ENCODE measurements at regions not wholly inside any gene's neighbourhood (a gene's known extent, or its start where the extent isn't known, plus 50 kb on each side); places are given as distances from the start of the nearest gene placed in this dataset.

DNA sequence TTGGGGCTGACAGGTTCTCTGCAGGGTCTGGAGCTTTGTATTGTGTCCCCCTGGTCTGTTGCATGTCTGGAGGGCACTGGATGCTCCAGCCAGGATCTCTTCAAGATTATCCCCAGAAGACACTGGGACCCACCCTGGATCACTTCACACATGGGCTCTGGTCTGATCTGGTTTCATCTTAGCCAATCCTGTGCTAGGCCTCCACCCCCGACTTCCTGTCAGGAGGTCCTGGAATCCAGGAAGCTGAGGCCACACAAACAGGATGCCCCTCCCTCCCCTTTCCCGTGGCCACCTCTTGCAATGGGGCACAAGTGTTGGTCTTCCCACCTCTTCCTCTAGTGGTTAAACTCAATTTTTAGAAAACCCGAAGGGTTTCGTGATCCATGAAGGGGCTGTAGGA lies 242.6 kb upstream of the MVB12B start:
- peaks cover 64% of the 10 kb centered on the region for H3K27me3 Mint-ChIP-seq (ENCODE audit: unreplicated experiment)
- no peaks in the 10 kb centered on the region for H3K36me3 Mint-ChIP-seq (ENCODE audit: insufficient read depth, unreplicated experiment)
- H3K4me1 Mint-ChIP-seq (ENCODE audit: low read depth, unreplicated experiment), result no peaks in the 10 kb centered on the region
- intact Hi-C loops (cut with micrococcal nuclease; ENCODE audit: unreplicated experiment), result no loop called here
- peaks cover 3% of the 10 kb centered on the region for H3K9me3 Mint-ChIP-seq (ENCODE audit: low read depth, unreplicated experiment)
- no peak overlapping the region for H3K4me3 Mint-ChIP-seq (ENCODE audit: low read depth, unreplicated experiment)
- H3K27ac Mint-ChIP-seq (ENCODE audit: unreplicated experiment), result no peak overlapping the region
- no peak for DNase-seq
- CTCF ChIA-PET, result no interaction called here
- TF ChIP-seq, protein P1, sequence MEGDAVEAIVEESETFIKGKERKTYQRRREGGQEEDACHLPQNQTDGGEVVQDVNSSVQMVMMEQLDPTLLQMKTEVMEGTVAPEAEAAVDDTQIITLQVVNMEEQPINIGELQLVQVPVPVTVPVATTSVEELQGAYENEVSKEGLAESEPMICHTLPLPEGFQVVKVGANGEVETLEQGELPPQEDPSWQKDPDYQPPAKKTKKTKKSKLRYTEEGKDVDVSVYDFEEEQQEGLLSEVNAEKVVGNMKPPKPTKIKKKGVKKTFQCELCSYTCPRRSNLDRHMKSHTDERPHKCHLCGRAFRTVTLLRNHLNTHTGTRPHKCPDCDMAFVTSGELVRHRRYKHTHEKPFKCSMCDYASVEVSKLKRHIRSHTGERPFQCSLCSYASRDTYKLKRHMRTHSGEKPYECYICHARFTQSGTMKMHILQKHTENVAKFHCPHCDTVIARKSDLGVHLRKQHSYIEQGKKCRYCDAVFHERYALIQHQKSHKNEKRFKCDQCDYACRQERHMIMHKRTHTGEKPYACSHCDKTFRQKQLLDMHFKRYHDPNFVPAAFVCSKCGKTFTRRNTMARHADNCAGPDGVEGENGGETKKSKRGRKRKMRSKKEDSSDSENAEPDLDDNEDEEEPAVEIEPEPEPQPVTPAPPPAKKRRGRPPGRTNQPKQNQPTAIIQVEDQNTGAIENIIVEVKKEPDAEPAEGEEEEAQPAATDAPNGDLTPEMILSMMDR (IDR thresholded peaks at IDR 0.05; ENCODE audit: unreplicated experiment), result no peak
- no TSS peak for BruUV-seq (replicated peaks)

DNA sequence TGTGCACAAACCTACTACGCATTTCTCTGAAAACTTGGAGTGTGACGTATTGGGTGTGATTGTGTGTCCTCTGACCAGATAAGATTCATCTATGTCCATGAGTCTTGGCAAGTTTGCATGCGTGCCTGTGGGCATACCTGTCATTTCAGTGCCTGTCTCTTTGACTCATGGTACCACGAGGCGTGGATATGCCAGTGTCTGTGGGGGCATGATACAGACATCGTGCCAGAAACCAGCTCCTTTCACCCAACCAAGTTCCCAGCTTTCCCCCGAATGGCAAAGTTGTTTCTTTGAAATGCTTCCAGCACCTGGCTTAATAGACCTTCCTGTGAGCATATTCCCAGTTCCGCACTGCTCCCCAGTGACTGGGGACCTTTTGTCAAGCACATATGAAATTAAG lies 241.9 kb upstream of the MVB12B start:
- intact Hi-C loops (cut with micrococcal nuclease; ENCODE audit: unreplicated experiment), result no loop called here
- TF ChIP-seq, protein P1 (IDR thresholded peaks at IDR 0.05; ENCODE audit: unreplicated experiment), result no peak
- Mint-ChIP-seq H3K27me3 (ENCODE audit: unreplicated experiment) (peaks cover 64% of the 10 kb centered on the region), H3K36me3 (ENCODE audit: insufficient read depth, unreplicated experiment) (no peaks in the 10 kb centered on the region), H3K9me3 (ENCODE audit: low read depth, unreplicated experiment) (peaks cover 3% of the 10 kb centered on the region), H3K4me3 (ENCODE audit: low read depth, unreplicated experiment) (no peak overlapping the region), H3K4me1 (ENCODE audit: low read depth, unreplicated experiment) (no peaks in the 10 kb centered on the region), H3K27ac (ENCODE audit: unreplicated experiment) (no peak overlapping the region)
- no TSS peak for BruUV-seq (replicated peaks)
- DNase-seq, result no peak
- CTCF ChIA-PET, result no interaction called here

DNA sequence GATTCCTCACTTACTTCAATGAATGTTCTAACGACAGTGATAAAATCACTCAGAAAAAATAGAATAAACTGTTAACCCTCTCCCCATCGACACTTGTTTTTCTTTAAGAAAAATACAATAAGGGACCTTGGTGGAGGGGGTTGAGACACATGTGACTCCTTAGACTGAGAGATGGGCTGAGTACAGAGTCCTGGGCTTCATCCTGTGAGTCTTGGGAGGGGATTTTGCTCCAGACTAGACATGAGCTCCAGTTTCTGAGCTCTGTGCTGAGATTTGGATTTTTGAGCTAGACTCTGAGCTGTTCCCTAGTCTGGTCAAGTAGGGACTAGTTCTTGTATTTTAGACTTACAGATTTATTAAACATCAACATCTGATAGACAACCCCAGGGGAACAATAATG lies 241.5 kb upstream of the MVB12B start:
- TF ChIP-seq, protein P1 (IDR thresholded peaks at IDR 0.05; ENCODE audit: unreplicated experiment), result no peak
- intact Hi-C loops (cut with micrococcal nuclease; ENCODE audit: unreplicated experiment), result no loop called here
- no peak for DNase-seq
- BruUV-seq (replicated peaks), result no TSS peak
- Mint-ChIP-seq H3K4me1 (ENCODE audit: low read depth, unreplicated experiment) (no peaks in the 10 kb centered on the region), H3K4me3 (ENCODE audit: low read depth, unreplicated experiment) (no peak overlapping the region), H3K9me3 (ENCODE audit: low read depth, unreplicated experiment) (peaks cover 3% of the 10 kb centered on the region), H3K36me3 (ENCODE audit: insufficient read depth, unreplicated experiment) (no peaks in the 10 kb centered on the region), H3K27ac (ENCODE audit: unreplicated experiment) (no peak overlapping the region), H3K27me3 (ENCODE audit: unreplicated experiment) (peaks cover 64% of the 10 kb centered on the region)
- CTCF ChIA-PET, result interaction anchor here (0.6 kb wide), 1 partner anchor 1363 kb away, joined by 4 read pairs; no protein-coding TSS in a partner anchor

DNA sequence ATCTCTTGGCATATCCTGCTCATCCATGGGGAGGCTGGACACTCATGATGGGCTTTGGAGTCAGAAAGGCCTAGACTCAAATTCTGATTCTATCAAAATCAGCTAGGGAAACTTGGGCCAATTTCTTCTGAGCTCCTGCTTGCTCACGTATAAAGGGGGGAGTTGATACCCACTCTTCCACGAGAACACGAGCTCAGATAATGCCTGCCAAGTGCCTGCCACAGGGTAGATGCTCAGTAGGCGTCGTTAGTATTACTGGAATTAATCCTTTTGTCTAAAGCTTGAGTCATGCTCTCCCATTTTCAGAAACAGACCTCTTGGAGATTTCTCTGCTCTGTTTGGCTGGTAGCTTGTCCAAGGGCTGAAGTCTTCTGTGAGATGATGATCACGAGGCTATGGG lies 238.3 kb upstream of the MVB12B start:
- intact Hi-C loops (cut with micrococcal nuclease; ENCODE audit: unreplicated experiment), result no loop called here
- DNase-seq, result no peak
- Mint-ChIP-seq H3K27me3 (ENCODE audit: unreplicated experiment) (peaks cover 68% of the 10 kb centered on the region), H3K27ac (ENCODE audit: unreplicated experiment) (no peak overlapping the region), H3K36me3 (ENCODE audit: insufficient read depth, unreplicated experiment) (peaks cover 5% of the 10 kb centered on the region), H3K4me1 (ENCODE audit: low read depth, unreplicated experiment) (no peaks in the 10 kb centered on the region), H3K9me3 (ENCODE audit: low read depth, unreplicated experiment) (peaks cover 3% of the 10 kb centered on the region), H3K4me3 (ENCODE audit: low read depth, unreplicated experiment) (no peak overlapping the region)
- BruUV-seq (replicated peaks), result no TSS peak
- CTCF ChIA-PET, result no interaction called here
- TF ChIP-seq, protein P1 (IDR thresholded peaks at IDR 0.05; ENCODE audit: unreplicated experiment), result no peak
